ENCODE measurements at regions not wholly inside any gene's neighbourhood (a gene's known extent, or its start where the extent isn't known, plus 50 kb on each side); places are given as distances from the start of the nearest gene placed in this dataset.
"Not testable (repeated sequence)": the region's sequence is repeated elsewhere in the genome, so short reads cannot be mapped to it uniquely, and the experiment has no call there.

DNA sequence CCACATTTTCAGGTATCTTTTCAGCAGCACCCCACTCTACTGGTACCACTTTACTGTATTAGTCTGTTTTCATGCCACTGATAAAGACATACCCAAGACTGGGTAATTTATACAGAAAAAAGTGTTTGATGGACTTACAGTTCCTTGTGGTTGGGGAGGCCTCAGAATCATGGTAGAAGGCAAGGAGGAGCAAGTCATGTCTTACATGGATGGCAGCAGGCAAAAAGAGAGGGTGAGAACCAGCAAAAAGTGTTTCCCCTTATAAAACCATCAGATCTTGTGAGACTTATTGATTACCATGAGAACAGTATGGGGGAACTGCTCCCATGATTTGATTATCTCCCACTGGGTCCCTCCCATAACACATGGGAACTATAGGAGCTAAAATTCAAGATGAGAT lies 685.9 kb downstream of the NYAP2 start:
- DNase-seq (ENCODE audit: low read depth, low spot score); H3K27ac ChIP-seq: not testable (repeated sequence)

GRCh38 chr2:226080334-226080733 lies 680.8 kb downstream of the NYAP2 start:
- DNase-seq (ENCODE audit: low read depth, low spot score): no peak

GRCh38 chr2:226079671-226080181 lies 680.2 kb downstream of the NYAP2 start:
- peak; percentile 94 for DNase-seq (ENCODE audit: low read depth, low spot score)
- H3K27ac ChIP-seq: peak overlapping the region; percentile 96

More at GRCh38 chr2:226080334-226080733, 680.8 kb downstream of the NYAP2 start:
- H3K27ac ChIP-seq: peak overlapping the region; percentile 96

- H3K27ac ChIP-seq: peak overlapping the region; percentile 96
- no peak for DNase-seq (ENCODE audit: low read depth, low spot score)
These were observed 679.7 kb downstream of the NYAP2 start for GRCh38 chr2:226079196-226079595.

- peak overlapping the region; percentile 96 for H3K27ac ChIP-seq
- DNase-seq (ENCODE audit: low read depth, low spot score): peak; percentile 26
These were observed 679.2 kb downstream of the NYAP2 start for GRCh38 chr2:226078666-226079065.

DNA sequence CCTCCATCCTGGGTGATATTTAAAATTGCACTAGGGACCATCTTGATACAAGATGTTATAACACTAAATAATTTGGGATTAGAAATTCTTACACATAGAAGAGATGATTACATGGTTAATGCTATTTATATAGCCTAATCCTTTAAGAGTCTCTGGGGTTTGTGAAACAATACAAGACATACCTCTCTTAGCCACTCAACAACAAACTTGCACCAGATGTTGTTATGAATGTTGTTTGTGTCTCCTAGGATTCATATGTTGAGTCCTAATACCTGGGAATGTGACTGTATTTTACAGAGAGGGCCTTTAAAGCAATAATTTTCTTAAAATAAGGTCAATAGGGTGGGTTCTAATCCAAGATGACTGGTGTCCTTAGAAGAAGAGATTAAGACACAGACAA lies 678.3 kb downstream of the NYAP2 start:
- no peak for DNase-seq (ENCODE audit: low read depth, low spot score)
- peak overlapping the region; percentile 96 for H3K27ac ChIP-seq

- peak overlapping the region; percentile 96 for H3K27ac ChIP-seq
- DNase-seq (ENCODE audit: low read depth, low spot score): no peak
These were observed 677.5 kb downstream of the NYAP2 start for GRCh38 chr2:226077031-226077430.

- no peak for DNase-seq (ENCODE audit: low read depth, low spot score)
- peak overlapping the region; percentile 96 for H3K27ac ChIP-seq
These were observed 677.0 kb downstream of the NYAP2 start for GRCh38 chr2:226076529-226076928.

DNA sequence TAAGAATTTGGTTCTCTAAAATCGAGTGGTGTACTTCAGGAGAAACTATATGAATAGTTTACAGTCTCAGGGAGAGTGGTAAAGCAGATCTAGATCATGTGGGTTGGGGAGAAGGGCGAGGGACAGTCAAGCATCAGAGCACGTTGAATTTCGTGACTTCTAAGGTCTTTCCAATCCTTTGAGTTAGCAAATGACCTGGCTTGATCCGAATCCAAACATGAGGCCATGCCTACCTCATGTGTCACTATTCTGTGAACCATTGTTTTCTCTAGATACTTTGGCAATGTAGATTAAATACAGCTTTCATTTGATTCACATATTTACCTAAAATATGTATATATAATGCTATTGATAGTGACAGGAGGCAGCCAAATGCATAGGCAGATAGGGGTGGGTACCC lies 674.9 kb downstream of the NYAP2 start:
- H3K27ac ChIP-seq: peak overlapping the region; percentile 5
- no peak for DNase-seq (ENCODE audit: low read depth, low spot score)

DNA sequence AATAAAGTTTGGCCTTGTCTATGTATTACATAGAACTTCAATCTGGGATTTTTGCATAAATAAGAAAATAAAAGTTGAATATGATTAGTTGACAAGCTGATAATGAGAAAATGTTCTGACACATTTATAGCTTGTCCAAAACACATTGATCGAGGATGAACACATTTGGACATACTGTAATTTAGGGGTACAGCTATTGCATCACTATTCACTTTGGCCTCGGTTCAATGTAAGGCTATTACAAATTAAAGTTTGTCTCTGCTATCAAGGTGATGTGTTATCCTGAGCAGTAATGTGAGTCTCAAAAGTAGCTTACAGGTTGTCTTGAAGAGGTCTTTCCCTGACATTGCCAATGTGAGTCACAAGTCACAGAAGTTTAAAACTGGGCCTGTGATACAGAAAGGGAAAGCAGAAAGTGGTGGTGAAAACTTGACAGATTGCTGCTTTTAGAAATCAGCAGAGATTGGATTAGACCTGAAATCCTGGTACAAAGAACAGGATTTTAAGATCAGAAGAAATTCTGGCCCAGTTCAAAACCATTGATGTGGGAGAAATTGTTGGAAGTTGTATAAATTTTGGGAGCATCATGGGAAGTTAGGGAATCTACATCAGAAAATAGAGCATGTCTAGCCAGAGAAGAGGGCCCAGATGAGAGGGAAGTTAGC lies 674.1 kb downstream of the NYAP2 start:
- DNase-seq (ENCODE audit: low read depth, low spot score): no peak
- H3K27ac ChIP-seq: no peak overlapping the region

GRCh38 chr2:226066873-226067272 lies 667.4 kb downstream of the NYAP2 start:
- H3K27ac ChIP-seq: no peak overlapping the region
- DNase-seq (ENCODE audit: low read depth, low spot score): no peak

GRCh38 chr2:226066391-226066790 lies 666.9 kb downstream of the NYAP2 start:
- no peak for DNase-seq (ENCODE audit: low read depth, low spot score)

GRCh38 chr2:226064932-226065570 lies 665.5 kb downstream of the NYAP2 start:
- peak overlapping the region; percentile 85 for H3K27ac ChIP-seq
- DNase-seq (ENCODE audit: low read depth, low spot score): no peak

More at GRCh38 chr2:226066391-226066790, 666.9 kb downstream of the NYAP2 start:
- H3K27ac ChIP-seq: no peak overlapping the region

- DNase-seq (ENCODE audit: low read depth, low spot score): peak; percentile 84
- H3K27ac ChIP-seq: peak overlapping the region; percentile 85
These were observed 664.4 kb downstream of the NYAP2 start for GRCh38 chr2:226063704-226064440.

DNA sequence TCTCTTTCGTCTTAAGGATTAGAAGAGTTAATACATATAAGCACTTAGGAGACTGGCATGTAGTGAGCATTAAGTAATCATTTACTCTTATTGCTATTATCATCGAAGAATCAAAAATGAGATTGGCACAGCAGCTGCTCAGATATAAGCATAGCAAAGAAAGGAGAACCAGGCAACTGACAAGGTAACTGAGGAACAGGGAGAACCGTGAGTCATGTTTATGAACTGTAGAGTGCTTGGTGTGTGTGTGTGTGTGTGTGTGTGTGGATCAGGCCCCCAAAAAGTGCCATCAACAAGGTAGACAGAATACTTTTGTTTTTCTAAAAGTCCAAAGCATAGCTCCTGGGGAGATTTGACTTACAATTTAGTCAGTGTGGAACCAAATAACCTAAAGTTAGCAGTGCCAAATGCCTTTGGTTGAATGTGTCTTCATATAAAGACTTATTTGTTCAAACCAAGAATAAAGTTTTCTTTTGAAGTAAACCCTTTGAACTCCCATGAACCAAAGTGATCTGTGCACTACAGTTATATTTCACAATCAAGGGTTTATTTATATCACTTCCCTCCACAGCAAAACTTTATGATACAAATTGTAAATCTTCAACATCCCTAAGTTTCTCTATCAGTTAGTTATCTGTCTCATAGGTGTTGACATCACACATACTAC lies 660.6 kb downstream of the NYAP2 start:
- no peak for DNase-seq (ENCODE audit: low read depth, low spot score)

GRCh38 chr2:226057914-226058313 lies 658.4 kb downstream of the NYAP2 start:
- no peak overlapping the region for H3K27ac ChIP-seq
- no peak for DNase-seq (ENCODE audit: low read depth, low spot score)

More for the DNA sequence above, 660.6 kb downstream of the NYAP2 start:
- H3K27ac ChIP-seq: no peak overlapping the region

DNA sequence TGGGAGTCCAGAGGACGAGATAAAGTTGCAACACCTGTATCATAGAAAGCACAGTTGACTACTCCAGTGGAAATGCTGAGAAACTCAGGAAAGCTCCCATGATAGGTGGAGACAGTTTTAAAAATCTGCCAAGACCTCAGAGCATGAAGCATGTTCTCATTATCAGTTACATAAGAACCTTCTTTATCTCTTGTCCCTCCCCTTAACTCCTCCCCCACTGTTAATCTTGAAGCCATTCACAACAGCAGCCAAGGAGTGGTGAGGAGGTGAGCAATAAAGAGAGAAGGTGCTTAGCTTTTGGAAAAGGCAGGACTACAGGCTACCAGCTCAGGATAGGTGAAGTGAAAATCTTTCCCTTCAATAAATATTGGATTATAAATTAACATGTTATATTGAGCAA lies 657.9 kb downstream of the NYAP2 start:
- DNase-seq (ENCODE audit: low read depth, low spot score): no peak
- no peak overlapping the region for H3K27ac ChIP-seq

DNA sequence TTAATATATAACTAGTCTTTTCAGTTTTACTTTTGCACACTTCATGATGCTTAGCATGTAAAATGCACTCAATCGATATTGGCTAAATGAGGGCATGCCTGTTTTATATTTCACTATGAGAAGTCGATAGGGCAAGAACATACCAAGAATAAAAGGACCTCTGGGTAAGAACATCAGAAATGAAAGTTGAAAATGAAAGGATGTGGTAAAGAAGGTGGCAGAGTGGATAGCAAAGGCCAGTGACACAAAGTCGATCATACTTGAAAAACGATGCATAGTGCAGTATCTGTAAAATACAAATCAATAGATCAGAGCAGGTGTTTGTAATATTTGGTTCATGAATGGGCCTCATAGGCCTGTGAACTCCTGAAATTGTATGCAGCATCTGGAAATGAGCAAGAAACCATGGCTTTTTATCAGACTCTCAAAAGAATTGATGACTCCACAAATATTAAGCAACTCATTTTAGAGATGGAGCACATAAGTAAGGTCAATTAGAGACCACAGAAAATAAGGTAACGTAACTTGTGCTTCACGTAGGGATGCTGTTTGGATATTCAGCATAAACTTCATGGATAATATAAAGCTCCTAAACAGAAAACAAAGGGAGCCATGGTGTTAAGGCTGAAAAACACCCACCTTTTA lies 653.4 kb downstream of the NYAP2 start:
- no peak for DNase-seq (ENCODE audit: low read depth, low spot score)
- H3K27ac ChIP-seq: no peak overlapping the region

DNA sequence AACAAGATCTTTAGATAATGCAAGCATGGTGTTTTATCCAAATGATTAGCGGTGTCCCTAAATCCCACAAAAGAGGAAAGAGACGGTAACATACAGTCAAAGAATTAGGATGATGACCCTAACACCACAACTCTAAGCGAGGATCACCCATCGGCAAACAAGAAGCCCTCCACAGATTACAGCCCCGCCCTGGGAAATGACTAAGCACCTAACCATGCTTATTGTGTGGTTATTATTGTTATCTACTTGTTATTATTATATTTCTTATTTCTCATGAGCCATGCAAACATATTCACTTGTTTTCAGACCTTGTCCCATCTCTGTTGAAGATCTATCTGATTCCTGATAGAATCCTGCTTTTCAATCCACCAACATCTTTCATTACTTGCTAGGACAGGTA lies 651.3 kb downstream of the NYAP2 start:
- H3K27ac ChIP-seq: no peak overlapping the region
- no peak for DNase-seq (ENCODE audit: low read depth, low spot score)

DNA sequence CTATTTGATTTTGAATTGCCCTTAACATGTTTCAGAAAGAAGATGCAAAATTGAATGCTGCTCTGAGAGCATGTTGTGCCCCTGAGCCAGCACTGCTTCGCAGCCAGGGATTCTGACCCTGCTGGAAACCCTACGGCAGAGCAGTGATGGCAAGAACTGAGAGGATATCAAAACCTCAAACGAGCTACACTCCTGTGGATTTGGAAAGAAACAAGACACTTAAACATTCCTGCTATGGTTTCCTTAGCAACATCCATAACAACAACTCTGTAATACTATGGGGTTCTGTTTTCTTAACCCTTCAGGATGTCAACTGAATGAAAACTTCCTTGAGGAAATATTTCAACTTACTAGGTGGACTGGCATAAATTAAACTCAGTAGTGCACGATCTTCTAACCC lies 649.1 kb downstream of the NYAP2 start:
- DNase-seq (ENCODE audit: low read depth, low spot score): no peak
- H3K27ac ChIP-seq: no peak overlapping the region

All from epithelial cell of prostate (primary cell).